HL-60 (cell line): ENCODE measurements at regions not wholly inside any gene's neighbourhood (a gene's known extent, or its start where the extent isn't known, plus 50 kb on each side); places are given as distances from the start of the nearest gene placed in this dataset.

ENCODE experiments used
- CTCF ChIP-seq: IDR thresholded peaks from one replicate; pipeline ENCODE4 v1.5.1; 2011; ENCODE audit warnings: low read length, control low read depth, inconsistent platforms; ENCODE audit not compliant: insufficient read depth
- GABPA ChIP-seq: IDR thresholded peaks from 2 replicates; pipeline ENCODE4 v1.6.1; 2012; ENCODE audit warnings: low read depth
- POLR2AphosphoS5 ChIP-seq: IDR thresholded peaks from 2 replicates; pipeline ENCODE4 v1.6.1; 2012; ENCODE audit warnings: low read depth

- TF ChIP-seq CTCF (no peak), POLR2AphosphoS5 (no peak), GABPA (no peak)
These were observed 59.3 kb downstream of the RMI2 start for GRCh38 chr16:11404603-11405002.
